ENCODE measurements at regions not wholly inside any gene's neighbourhood (a gene's known extent, or its start where the extent isn't known, plus 50 kb on each side); places are given as distances from the start of the nearest gene placed in this dataset.

- Histone ChIP-seq H3K4me3 (replicated peaks in 1 of 3; ENCODE audit: insufficient read depth in 1 of 3, low read depth in 1 of 3, low read length in 3 of 3) (no peak overlapping the region), H3K9me1 (replicated peaks; ENCODE audit: control insufficient read depth, extremely low read depth, insufficient read depth, low read length) (no peaks in the 10 kb centered on the region), H3K36me3 (ENCODE audit: control insufficient read depth in 2 of 2, extremely low read depth in 1 of 2, insufficient read depth in 2 of 2, low read length in 2 of 2) (no peaks in the 10 kb centered on the region), H3K27me3 (ENCODE audit: control insufficient read depth in 2 of 2, insufficient read depth in 2 of 2, low read length in 2 of 2) (peaks cover 3% of the 10 kb centered on the region in 2 experiments), H3K79me2 (ENCODE audit: control insufficient read depth, insufficient read depth, low read length) (no peaks in the 10 kb centered on the region), H3K27ac (ENCODE audit: insufficient read depth, low read depth, low read length) (no peak overlapping the region), H3K4me1 (ENCODE audit: control insufficient read depth, extremely low read depth, insufficient read depth, low read length) (no peaks in the 10 kb centered on the region), H4K20me1 (replicated peaks; ENCODE audit: control insufficient read depth, extremely low read depth, insufficient read depth, low read length) (no peaks in the 10 kb centered on the region), H2AFZ (ENCODE audit: low read depth, low read length) (no peak overlapping the region), H3K4me2 (ENCODE audit: insufficient read depth, low read length) (no peak overlapping the region), H3K9me3 (replicated peaks; ENCODE audit: control insufficient read depth, insufficient read depth, low read length) (no peaks in the 10 kb centered on the region), H3K9ac (replicated peaks; ENCODE audit: extremely low read depth, insufficient read depth, low read length) (no peak overlapping the region)
- no peak for DNase-seq (ENCODE audit: low read depth, low spot score)
- dilution Hi-C loops (cut with MboI; ENCODE audit: extremely low pct_ligation_motif_present, low sequenced_read_pairs) = no loop called here
- BruUV-seq (replicated peaks) = no TSS peak
- POLR2A ChIA-PET = no interaction called here
- intact Hi-C loops (cut with micrococcal nuclease) = no loop called here
- CTCF ChIA-PET = interaction anchor here (1.0 to 1.3 kb wide), 2 partner anchors 15 to 128 kb away, joined by 4 read pairs; no protein-coding TSS in a partner anchor
- FAIRE-seq = no peak
- no peak for TF ChIP-seq MYC (IDR thresholded peaks at IDR 0.05; ENCODE audit: low read depth, low read length)
- no peak for TF ChIP-seq JUN (IDR thresholded peaks at IDR 0.05; ENCODE audit: borderline replicate concordance, insufficient read depth, insufficient read length, low read depth)
- TF ChIP-seq FOS (IDR thresholded peaks at IDR 0.05; ENCODE audit: borderline replicate concordance, insufficient read depth, low read length) = no peak
- TF ChIP-seq MAX (IDR thresholded peaks at IDR 0.05; ENCODE audit: insufficient read depth, insufficient read length) = no peak
- no peak for TF ChIP-seq POLR2AphosphoS5 (IDR thresholded peaks at IDR 0.05; ENCODE audit: insufficient read depth, low read depth, low read length)
- TF ChIP-seq EZH2 (IDR thresholded peaks at IDR 0.05; ENCODE audit: borderline replicate concordance, low read depth, low read length, severe bottlenecking) = no peak
- TF ChIP-seq GATA2 (IDR thresholded peaks at IDR 0.05; ENCODE audit: insufficient read depth, insufficient read length, low read depth, low read length) = no peak
- TF ChIP-seq CTCF (IDR thresholded peaks at IDR 0.05; ENCODE audit: extremely low read depth in 1 of 2, insufficient read depth in 1 of 2, low read depth in 1 of 2, low read length in 2 of 2) = no peak
- no peak for TF ChIP-seq POLR2A (IDR thresholded peaks at IDR 0.05; ENCODE audit: low read depth, low read length)
Measured at GRCh38 chr3:124207873-124208485, 216.1 kb upstream of the ROPN1 start.
